Adrenal gland (tissue), 5 donors: ENCODE measurements at regions not wholly inside any gene's neighbourhood (a gene's known extent, or its start where the extent isn't known, plus 50 kb on each side); places are given as distances from the start of the nearest gene placed in this dataset.

Experiments used
- CTCF ChIP-seq, 6 experiments: fragments of 450-650 bp in 4 of 6; fragments of 200-600 bp in 2 of 6; sonication (generic) in 1 of 6; IDR thresholded peaks; 1 replicate in 5 of 6; 2 replicates in 1 of 6; pipeline versions ENCODE4 v1.5.1 to v1.8.0; 2016 to 2021; ENCODE audit warnings: antibody characterized with exemption in 6 of 6, mild to moderate bottlenecking in 2 of 6, moderate library complexity in 1 of 6
- POLR2A ChIP-seq, 2 donors: fragments of 450-650 bp; IDR thresholded peaks; one replicate each; pipeline ENCODE4 v1.6.1; 2017; ENCODE audit warnings: antibody characterized with exemption in 2 of 2, mild to moderate bottlenecking in 2 of 2, moderate library complexity in 1 of 2
- donor health status: DM: no; HTN: no; CAD: no.

DNA sequence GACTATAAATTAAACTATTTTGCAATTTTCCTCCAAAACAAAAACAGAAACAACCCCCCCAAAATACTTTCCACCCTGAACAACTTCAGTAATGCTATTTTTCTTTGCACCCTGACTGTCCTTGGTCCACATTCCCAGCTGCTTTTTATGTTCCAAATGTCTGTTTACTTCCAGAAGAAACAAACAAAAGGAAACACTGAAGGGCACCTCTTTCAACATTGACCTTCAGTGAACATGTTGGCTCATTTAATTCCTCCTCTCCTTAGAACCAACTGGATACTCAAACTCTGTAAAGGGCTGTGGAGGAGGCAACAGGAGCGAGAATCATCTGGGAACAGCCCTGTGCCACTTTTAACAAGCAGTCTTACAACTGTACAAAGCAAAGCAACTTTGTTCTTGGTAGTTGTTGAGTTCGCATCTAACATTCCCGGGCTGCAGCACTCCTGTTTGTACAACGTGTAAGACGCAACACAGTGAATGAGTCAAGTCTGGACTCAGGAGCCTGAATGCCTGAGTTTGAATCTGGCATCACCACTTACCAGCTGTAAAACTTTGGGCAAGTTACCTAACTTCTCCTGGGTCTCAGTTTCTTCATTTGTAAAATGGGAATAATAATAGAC, 111.4 kb upstream of the GATA6 start:
- TF ChIP-seq CTCF (IDR thresholded peaks at IDR 0.05) (no peak), POLR2A (IDR thresholded peaks at IDR 0.05) (no peak)
